Caco-2 (cell line): ENCODE measurements at regions not wholly inside any gene's neighbourhood (a gene's known extent, or its start where the extent isn't known, plus 50 kb on each side); places are given as distances from the start of the nearest gene placed in this dataset.
"Not testable (repeated sequence)": the region's sequence is repeated elsewhere in the genome, so short reads cannot be mapped to it uniquely, and the experiment has no call there.

Source experiments
- BruUV-seq: library from RNA; stranded (reverse); fragments of 400-500 nt; replicated peaks from 2 replicates; lab custom pipeline; 2021; lab: Mats Ljungman, UMichigan
- CTCF ChIA-PET: fragments of 300-600 bp; sonication (Branson Sonifier 250); formaldehyde crosslinking; loops from one replicate; lab custom pipeline; 2022; ENCODE audit warnings: antibody characterized with exemption; lab: Charles Lee
- POLR2A ChIA-PET: fragments of 300-600 bp; sonication (Branson Sonifier 250); formaldehyde crosslinking; loops from one replicate; lab custom pipeline; 2022; ENCODE audit warnings: antibody characterized with exemption; lab: Charles Lee
- DNase-seq, 2 experiments: peaks; one replicate each; pipeline versions ENCODE4 v3.0.0 to v3.0.0-alpha.2; 2020 to 2022
- H3K27me3 ChIP-seq: replicated peaks from 2 replicates; pipeline ENCODE4 v1.6.0; 2011; ENCODE audit warnings: low read length; ENCODE audit not compliant: control insufficient read depth, insufficient read depth
- H3K36me3 ChIP-seq: 2 replicates; pipeline ENCODE4 v1.5.1; 2011; ENCODE audit warnings: low read length; ENCODE audit not compliant: control insufficient read depth, insufficient read depth
- H3K4me1 ChIP-seq: fragments of 250-450 bp; sonication (Bioruptor Pico); 2 replicates; pipeline ENCODE4 v1.5.1; 2020; ENCODE audit warnings: mild to moderate bottlenecking
- H3K4me3 ChIP-seq: 2 replicates; pipeline ENCODE4 v1.5.1; 2011; ENCODE audit warnings: low read depth, mild to moderate bottlenecking, control low read depth, low read length
- H3K9me3 ChIP-seq: fragments of 250-450 bp; sonication (Bioruptor Pico); 2 replicates; pipeline ENCODE4 v1.5.1; 2020; ENCODE audit warnings: mild to moderate bottlenecking, moderate library complexity
- H3K27ac Mint-ChIP-seq: one replicate; pipeline ENCODE4 v1.8.0; 2022; ENCODE audit warnings: mixed read lengths; ENCODE audit not compliant: unreplicated experiment
- H3K27me3 Mint-ChIP-seq: one replicate; pipeline ENCODE4 v1.8.0; 2022; ENCODE audit warnings: mixed read lengths; ENCODE audit not compliant: insufficient read depth, unreplicated experiment
- H3K36me3 Mint-ChIP-seq: one replicate; pipeline ENCODE4 v1.8.0; 2022; ENCODE audit warnings: mild to moderate bottlenecking, mixed read lengths; ENCODE audit not compliant: insufficient read depth, unreplicated experiment
- H3K4me1 Mint-ChIP-seq: one replicate; pipeline ENCODE4 v1.8.0; 2022; ENCODE audit warnings: low read depth, mixed read lengths; ENCODE audit not compliant: unreplicated experiment
- H3K4me3 Mint-ChIP-seq: one replicate; pipeline ENCODE4 v1.8.0; 2022; ENCODE audit warnings: mild to moderate bottlenecking, moderate library complexity, mixed read lengths; ENCODE audit not compliant: unreplicated experiment
- H3K9me3 Mint-ChIP-seq: one replicate; pipeline ENCODE4 v1.8.0; 2022; ENCODE audit warnings: mixed read lengths; ENCODE audit not compliant: unreplicated experiment
- intact Hi-C: fragments of 100-400 bp; cut with micrococcal nuclease; formaldehyde crosslinking; loops from one replicate; pipeline ENCODE4 v1.10.0; 2022; ENCODE audit not compliant: unreplicated experiment
- TF ChIP-seq, protein P1 (sequence below), 2 experiments: fragments of 200-600 bp in 1 of 2; IDR thresholded peaks; 1 replicate in 1 of 2; 2 replicates in 1 of 2; pipeline versions ENCODE4 v1.5.1 to v1.8.0; 2011 to 2022; ENCODE audit warnings: antibody characterized with exemption in 1 of 2, control low read depth in 1 of 2, inconsistent platforms in 1 of 2, low read depth in 1 of 2, low read length in 1 of 2, mild to moderate bottlenecking in 1 of 2, moderate library complexity in 1 of 2; ENCODE audit not compliant: insufficient read depth in 1 of 2, severe bottlenecking in 1 of 2, unreplicated experiment in 1 of 2

GRCh38 chr3:173216063-173216462 lies 75.0 kb upstream of the SPATA16 start:
- intact Hi-C loops, result no loop called here

GRCh38 chr3:173214576-173214975 lies 73.5 kb upstream of the SPATA16 start:
- CTCF ChIA-PET, result no interaction called here

More at GRCh38 chr3:173216063-173216462, 75.0 kb upstream of the SPATA16 start:
- Mint-ChIP-seq H3K27ac (no peak overlapping the region), H3K4me1 (no peaks in the 10 kb centered on the region), H3K36me3 (no peaks in the 10 kb centered on the region), H3K9me3 (no peaks in the 10 kb centered on the region), H3K4me3 (no peak overlapping the region), H3K27me3 (no peaks in the 10 kb centered on the region)
- no TSS peak for BruUV-seq
- TF ChIP-seq, protein P1, sequence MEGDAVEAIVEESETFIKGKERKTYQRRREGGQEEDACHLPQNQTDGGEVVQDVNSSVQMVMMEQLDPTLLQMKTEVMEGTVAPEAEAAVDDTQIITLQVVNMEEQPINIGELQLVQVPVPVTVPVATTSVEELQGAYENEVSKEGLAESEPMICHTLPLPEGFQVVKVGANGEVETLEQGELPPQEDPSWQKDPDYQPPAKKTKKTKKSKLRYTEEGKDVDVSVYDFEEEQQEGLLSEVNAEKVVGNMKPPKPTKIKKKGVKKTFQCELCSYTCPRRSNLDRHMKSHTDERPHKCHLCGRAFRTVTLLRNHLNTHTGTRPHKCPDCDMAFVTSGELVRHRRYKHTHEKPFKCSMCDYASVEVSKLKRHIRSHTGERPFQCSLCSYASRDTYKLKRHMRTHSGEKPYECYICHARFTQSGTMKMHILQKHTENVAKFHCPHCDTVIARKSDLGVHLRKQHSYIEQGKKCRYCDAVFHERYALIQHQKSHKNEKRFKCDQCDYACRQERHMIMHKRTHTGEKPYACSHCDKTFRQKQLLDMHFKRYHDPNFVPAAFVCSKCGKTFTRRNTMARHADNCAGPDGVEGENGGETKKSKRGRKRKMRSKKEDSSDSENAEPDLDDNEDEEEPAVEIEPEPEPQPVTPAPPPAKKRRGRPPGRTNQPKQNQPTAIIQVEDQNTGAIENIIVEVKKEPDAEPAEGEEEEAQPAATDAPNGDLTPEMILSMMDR (IDR thresholded peaks at IDR 0.05; ENCODE audit: insufficient read depth in 1 of 2, low read depth in 1 of 2, low read length in 1 of 2, severe bottlenecking in 1 of 2, unreplicated experiment in 1 of 2), result no peak
- POLR2A ChIA-PET, result no interaction called here
- Histone ChIP-seq H3K27me3 (no peaks in the 10 kb centered on the region), H3K4me3 (no peak overlapping the region), H3K4me1 (no peaks in the 10 kb centered on the region), H3K9me3 (no peaks in the 10 kb centered on the region), H3K36me3 (no peaks in the 10 kb centered on the region)
- DNase-seq, result no peak
- CTCF ChIA-PET, result no interaction called here

DNA sequence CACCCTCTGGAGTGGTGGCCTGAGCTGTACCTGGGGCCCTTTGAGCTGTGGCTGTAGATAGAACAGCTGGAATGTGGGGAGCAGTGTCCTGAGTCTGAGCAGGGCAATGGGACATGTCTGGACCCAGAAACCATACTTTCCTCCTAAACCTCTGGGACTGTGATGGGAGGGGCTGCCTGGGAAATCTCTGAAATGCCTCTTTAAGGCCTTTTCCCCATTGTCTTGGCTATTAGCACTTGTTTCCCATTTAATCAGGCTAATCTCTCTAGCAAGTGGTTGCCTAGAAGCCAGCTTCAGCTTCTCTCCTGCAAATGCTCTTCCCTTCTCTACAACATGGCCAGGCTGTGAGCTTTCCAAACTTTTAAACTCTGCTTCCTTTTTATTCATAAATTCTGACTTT lies 58.5 kb upstream of the SPATA16 start:
- intact Hi-C loops, result no loop called here
- ChIA-PET POLR2A (no interaction called here), CTCF (no interaction called here)
- no peaks in the 10 kb centered on the region for H3K36me3 Mint-ChIP-seq
- peaks cover 11% of the 10 kb centered on the region for H3K9me3 Mint-ChIP-seq
- H3K4me3 ChIP-seq, result no peak overlapping the region
- no peak overlapping the region for H3K4me3 Mint-ChIP-seq
- H3K27me3 ChIP-seq, result no peaks in the 10 kb centered on the region
- H3K27me3 Mint-ChIP-seq, result no peaks in the 10 kb centered on the region
- DNase-seq, result no peak
- no peaks in the 10 kb centered on the region for H3K4me1 Mint-ChIP-seq
- TF ChIP-seq, protein P1 (IDR thresholded peaks at IDR 0.05; ENCODE audit: insufficient read depth in 1 of 2, low read depth in 1 of 2, low read length in 1 of 2, severe bottlenecking in 1 of 2, unreplicated experiment in 1 of 2), result no peak
- H3K9me3 ChIP-seq, result no peaks in the 10 kb centered on the region
- BruUV-seq, result no TSS peak
- H3K36me3 ChIP-seq, result no peaks in the 10 kb centered on the region
- peaks cover 4% of the 10 kb centered on the region; the same call in 1 of the 2 replicates for H3K4me1 ChIP-seq
- H3K27ac Mint-ChIP-seq, result no peak overlapping the region

More at GRCh38 chr3:173214576-173214975, 73.5 kb upstream of the SPATA16 start:
- H3K27me3 Mint-ChIP-seq, result no peaks in the 10 kb centered on the region
- H3K36me3 ChIP-seq, result no peaks in the 10 kb centered on the region
- intact Hi-C loops, result no loop called here
- BruUV-seq, result no TSS peak
- no peaks in the 10 kb centered on the region for H3K36me3 Mint-ChIP-seq
- DNase-seq, result no peak
- H3K4me1 Mint-ChIP-seq, result no peaks in the 10 kb centered on the region
- H3K27me3 ChIP-seq, result no peaks in the 10 kb centered on the region
- TF ChIP-seq, protein P1 (IDR thresholded peaks at IDR 0.05; ENCODE audit: insufficient read depth in 1 of 2, low read depth in 1 of 2, low read length in 1 of 2, severe bottlenecking in 1 of 2, unreplicated experiment in 1 of 2), result no peak
- POLR2A ChIA-PET, result no interaction called here
- H3K9me3 ChIP-seq, result no peaks in the 10 kb centered on the region
- H3K9me3 Mint-ChIP-seq, result no peaks in the 10 kb centered on the region
- H3K4me3 Mint-ChIP-seq, result no peak overlapping the region
- no peaks in the 10 kb centered on the region for H3K4me1 ChIP-seq
- H3K27ac Mint-ChIP-seq, result no peak overlapping the region
- no peak overlapping the region for H3K4me3 ChIP-seq

DNA sequence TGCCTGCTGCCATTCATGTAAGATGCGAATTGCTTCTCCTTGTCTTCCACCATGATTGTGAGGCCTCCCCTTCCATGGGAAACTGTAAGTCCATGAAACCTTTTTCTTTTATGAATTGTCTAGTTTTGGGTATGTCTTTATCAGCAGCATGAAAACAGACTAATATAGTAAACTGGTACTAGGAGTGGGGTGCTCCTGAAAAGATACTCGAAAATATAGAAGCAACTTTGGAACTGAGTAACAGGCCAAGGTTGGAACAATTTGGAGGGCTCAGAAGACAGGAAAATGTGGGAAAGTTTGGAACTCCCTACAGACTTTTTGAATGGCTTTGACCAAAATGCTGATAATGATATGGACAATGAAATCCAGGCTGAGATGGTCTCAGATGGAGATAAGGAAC lies 53.8 kb upstream of the SPATA16 start:
- H3K27ac Mint-ChIP-seq, H3K9me3 Mint-ChIP-seq, H3K36me3 ChIP-seq, H3K4me3 Mint-ChIP-seq, H3K4me3 ChIP-seq, POLR2A ChIA-PET, H3K9me3 ChIP-seq, H3K27me3 ChIP-seq, H3K4me1 Mint-ChIP-seq, H3K36me3 Mint-ChIP-seq, H3K4me1 ChIP-seq, CTCF ChIA-PET, DNase-seq, H3K27me3 Mint-ChIP-seq, BruUV-seq, intact Hi-C loops: not testable (repeated sequence)
